ENCODE measurements at regions not wholly inside any gene's neighbourhood (a gene's known extent, or its start where the extent isn't known, plus 50 kb on each side); places are given as distances from the start of the nearest gene placed in this dataset.
"Not testable (repeated sequence)": the region's sequence is repeated elsewhere in the genome, so short reads cannot be mapped to it uniquely, and the experiment has no call there.

GRCh38 chr14:45972416-45972815 lies 679.2 kb downstream of the RPL10L start:
- DNase-seq (ENCODE audit: low spot score): no peak

- no peak for DNase-seq (ENCODE audit: low spot score)
Observed at GRCh38 chr14:45970621-45971020, 681.0 kb downstream of the RPL10L start.

- no peak for DNase-seq (ENCODE audit: low spot score)
Observed at GRCh38 chr14:45968037-45968436, 683.5 kb downstream of the RPL10L start.

GRCh38 chr14:45949479-45949878 lies 696.5 kb upstream of the MIS18BP1 start:
- DNase-seq (ENCODE audit: low spot score): no peak

- no peak for DNase-seq (ENCODE audit: low spot score)
Observed at GRCh38 chr14:45947830-45948229, 694.8 kb upstream of the MIS18BP1 start.

- no peak for DNase-seq (ENCODE audit: low spot score)
Observed at GRCh38 chr14:45946251-45946650, 693.2 kb upstream of the MIS18BP1 start.

- no peak for DNase-seq (ENCODE audit: low spot score)
Observed at GRCh38 chr14:45940318-45940717, 687.3 kb upstream of the MIS18BP1 start.

- DNase-seq (ENCODE audit: low spot score): peak; percentile 39
Observed at GRCh38 chr14:45939572-45939971, 686.6 kb upstream of the MIS18BP1 start.

GRCh38 chr14:45919995-45920394 lies 667.0 kb upstream of the MIS18BP1 start:
- DNase-seq (ENCODE audit: low spot score): not testable (repeated sequence)

GRCh38 chr14:45916340-45916953 lies 663.4 kb upstream of the MIS18BP1 start:
- DNase-seq (ENCODE audit: low spot score): no peak

- no peak for DNase-seq (ENCODE audit: low spot score)
Observed at GRCh38 chr14:45907782-45908181, 654.8 kb upstream of the MIS18BP1 start.

GRCh38 chr14:45906257-45906656 lies 653.3 kb upstream of the MIS18BP1 start:
- DNase-seq (ENCODE audit: low spot score): no peak

- DNase-seq (ENCODE audit: low spot score): no peak
Observed at GRCh38 chr14:45905672-45906071, 652.7 kb upstream of the MIS18BP1 start.

GRCh38 chr14:45904314-45904713 lies 651.3 kb upstream of the MIS18BP1 start:
- no peak for DNase-seq (ENCODE audit: low spot score)

GRCh38 chr14:45902241-45902640 lies 649.2 kb upstream of the MIS18BP1 start:
- no peak for DNase-seq (ENCODE audit: low spot score)

GRCh38 chr14:45897439-45897838 lies 644.4 kb upstream of the MIS18BP1 start:
- no peak for DNase-seq (ENCODE audit: low spot score)

- no peak for DNase-seq (ENCODE audit: low spot score)
Observed at GRCh38 chr14:45893127-45893526, 640.1 kb upstream of the MIS18BP1 start.

GRCh38 chr14:45891417-45892080 lies 638.5 kb upstream of the MIS18BP1 start:
- peak; percentile 80 for DNase-seq (ENCODE audit: low spot score)

- DNase-seq (ENCODE audit: low spot score): not testable (repeated sequence)
Observed at GRCh38 chr14:45888766-45889285, 635.8 kb upstream of the MIS18BP1 start.

GRCh38 chr14:45877981-45878380 lies 625.0 kb upstream of the MIS18BP1 start:
- DNase-seq (ENCODE audit: low spot score): no peak

- DNase-seq (ENCODE audit: low spot score): no peak
Observed at GRCh38 chr14:45868863-45869262, 615.9 kb upstream of the MIS18BP1 start.

- DNase-seq (ENCODE audit: low spot score): no peak
Observed at GRCh38 chr14:45868377-45868776, 615.4 kb upstream of the MIS18BP1 start.

GRCh38 chr14:45867046-45867894 lies 614.3 kb upstream of the MIS18BP1 start:
- peak; percentile 74 for DNase-seq (ENCODE audit: low spot score)

Measured in putamen (tissue), 1 donor.